AG20443 (cell line): ENCODE measurements at regions not wholly inside any gene's neighbourhood (a gene's known extent, or its start where the extent isn't known, plus 50 kb on each side); places are given as distances from the start of the nearest gene placed in this dataset.
A peak's percentile ranks its signal among the peaks of the same experiment; 100 is the strongest.

Experiments used
- DNase-seq: peaks from one replicate; pipeline ENCODE4 v3.0.0; 2012; ENCODE audit warnings: low spot score, mixed read lengths

DNA sequence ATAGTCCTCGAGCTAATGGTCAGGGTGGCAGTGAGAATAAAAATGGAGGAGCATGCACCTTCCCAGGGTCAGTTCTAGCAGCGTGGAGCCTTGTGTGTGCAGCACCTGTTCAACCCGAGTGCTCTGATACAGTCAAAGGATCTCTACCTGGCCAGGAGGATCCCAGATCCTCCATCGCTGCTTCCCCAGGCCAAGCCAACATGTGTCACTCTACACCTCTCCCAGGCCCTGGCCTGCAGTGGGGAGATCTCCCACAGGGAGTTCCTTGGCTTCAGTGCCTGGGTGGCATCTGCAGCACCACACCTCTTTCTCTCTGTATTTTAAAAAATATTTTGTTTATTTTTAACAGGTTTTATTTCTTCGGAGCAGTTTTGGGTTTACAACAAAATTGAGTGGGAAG, 414.8 kb upstream of the C2CD4B start:
- no peak for DNase-seq

- no peak for DNase-seq
Measured at GRCh38 chr15:62582580-62582979, 417.5 kb upstream of the C2CD4B start.

DNA sequence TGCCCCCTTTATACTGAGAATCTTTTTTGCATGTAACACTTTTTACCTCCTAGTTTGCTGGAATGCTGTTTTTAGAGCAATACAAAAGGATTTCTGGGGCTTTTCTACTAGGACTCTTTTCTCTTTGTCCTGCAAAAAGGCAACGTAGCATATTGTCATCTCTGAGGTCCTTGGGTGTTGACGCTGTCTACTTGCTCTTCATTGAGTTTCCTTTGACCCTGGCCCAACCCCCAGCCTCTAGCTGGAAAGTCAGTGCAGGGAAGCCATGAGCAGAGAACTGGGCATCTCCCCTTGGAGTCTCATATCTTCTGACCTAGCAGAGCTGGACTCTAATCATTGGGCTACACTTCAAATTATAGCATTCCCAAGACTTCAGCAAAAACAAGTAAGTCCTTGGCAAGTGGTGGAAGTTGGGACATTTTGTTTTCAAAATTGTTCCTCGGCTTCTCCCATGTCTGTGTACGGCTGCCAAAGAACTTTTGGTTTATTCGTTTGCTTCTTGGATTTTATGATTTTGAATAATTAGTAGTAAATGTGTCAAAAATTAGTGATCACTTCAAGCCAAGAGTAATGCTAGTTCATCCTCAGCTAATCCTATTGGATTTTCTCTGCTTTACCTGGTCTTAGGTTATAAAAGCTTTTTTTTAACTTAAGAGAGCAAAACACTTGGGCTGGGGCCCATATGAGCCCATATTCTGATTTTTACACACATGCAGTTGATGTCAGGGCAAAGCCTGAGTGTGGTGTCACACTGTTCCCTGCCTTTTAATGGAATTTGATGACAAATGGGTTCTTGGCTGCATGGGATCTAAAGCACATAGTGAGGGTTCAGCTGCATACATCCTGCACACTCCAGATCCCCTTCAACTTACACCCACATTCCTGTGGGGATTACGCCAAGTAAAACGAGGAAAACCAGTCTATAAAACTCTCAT, 419.5 kb upstream of the C2CD4B start:
- DNase-seq: no peak

GRCh38 chr15:62588938-62589670, 424.0 kb upstream of the C2CD4B start:
- DNase-seq: no peak

GRCh38 chr15:62591842-62592838, 427.1 kb upstream of the C2CD4B start:
- peak; percentile 40 for DNase-seq

DNA sequence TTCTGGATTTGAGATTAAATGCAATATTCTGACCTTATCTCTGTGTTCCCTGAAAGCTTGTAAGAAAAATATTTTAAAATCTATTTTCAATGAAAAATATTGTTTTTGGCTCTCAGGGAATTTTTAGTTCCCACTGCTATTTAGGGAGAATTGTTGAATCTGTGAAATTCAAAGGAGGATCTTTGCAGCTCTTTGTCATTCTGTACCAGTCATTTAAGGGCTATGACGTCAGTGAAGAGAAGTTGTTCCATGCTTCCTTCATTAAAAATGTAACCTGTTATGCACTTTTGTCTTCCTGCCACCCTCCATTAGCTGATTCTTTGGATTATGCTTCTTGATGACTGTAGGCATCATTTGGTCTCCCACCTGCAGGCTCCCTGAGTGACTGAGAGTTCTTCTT, 427.8 kb upstream of the C2CD4B start:
- DNase-seq: no peak

GRCh38 chr15:62593681-62594399, 428.8 kb upstream of the C2CD4B start:
- no peak for DNase-seq

GRCh38 chr15:62598217-62598616, 433.1 kb upstream of the C2CD4B start:
- DNase-seq: no peak

DNA sequence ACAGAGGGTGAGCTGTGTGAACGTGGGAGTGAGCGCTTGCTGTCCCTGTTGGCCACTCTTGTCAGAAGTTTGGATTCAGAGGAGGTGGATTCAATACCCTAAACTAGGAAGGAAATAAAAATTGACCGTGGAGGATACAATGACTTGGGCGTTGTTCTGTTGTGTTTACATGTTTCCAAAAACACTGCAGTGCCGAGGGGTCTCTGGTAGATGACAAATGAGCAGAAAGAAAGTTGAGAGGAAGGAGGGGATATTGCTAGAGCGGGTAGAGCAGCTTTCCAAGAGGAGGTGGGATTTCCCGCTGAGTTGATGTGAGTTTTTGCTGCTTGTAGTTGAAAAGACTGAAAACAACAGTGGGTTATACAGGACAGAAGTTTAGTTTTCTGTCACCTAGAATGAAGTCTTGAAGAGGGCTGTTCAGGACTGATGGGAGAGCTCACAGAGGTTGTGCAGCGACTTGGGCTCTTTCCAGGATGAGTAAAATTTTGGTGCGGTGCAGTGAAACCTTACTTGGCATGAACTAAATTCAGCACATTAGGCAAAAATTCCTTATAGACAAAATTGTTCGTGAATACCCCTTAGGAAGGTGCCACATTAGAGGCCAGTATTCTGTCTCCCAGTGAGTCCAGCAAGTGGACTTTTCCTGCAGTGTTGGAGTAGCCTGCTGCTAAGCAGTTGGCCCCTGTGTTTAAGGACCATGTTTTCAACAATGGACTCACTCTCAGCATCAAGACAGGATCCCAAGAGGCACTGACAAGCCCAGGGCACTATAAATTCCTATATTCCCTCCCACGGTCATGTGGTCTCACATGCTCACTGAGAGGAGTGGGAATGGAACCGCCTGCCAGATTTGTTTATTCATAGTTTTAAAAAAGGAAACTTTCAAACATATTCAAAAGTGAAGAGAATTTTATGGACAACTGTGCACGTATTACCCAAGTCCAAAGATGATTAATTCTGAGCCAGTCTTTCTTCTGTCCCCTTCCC, 435.0 kb upstream of the C2CD4B start:
- DNase-seq: no peak

- peak; percentile 25 for DNase-seq
Measured at GRCh38 chr15:62601777-62602545, 436.9 kb upstream of the C2CD4B start.

DNA sequence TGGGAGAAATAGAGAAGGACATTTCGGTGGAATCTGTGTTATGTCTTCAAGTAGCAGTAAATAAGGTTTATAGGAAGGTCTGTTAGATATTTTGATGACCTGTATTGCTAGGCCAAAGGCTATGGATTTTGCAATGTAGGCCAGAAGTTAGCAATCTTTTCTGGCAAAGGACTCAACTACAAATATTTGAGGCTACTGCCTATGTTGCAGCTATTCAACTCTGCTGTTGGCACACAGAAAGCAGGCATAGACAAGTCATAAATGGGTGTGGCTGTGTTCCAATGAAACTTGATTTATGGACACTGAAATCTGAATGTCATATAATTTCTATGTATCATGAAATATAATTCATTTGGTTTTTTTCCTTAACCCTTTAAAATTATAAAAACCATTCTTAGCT, 438.7 kb upstream of the C2CD4B start:
- peak; percentile 65 for DNase-seq

DNA sequence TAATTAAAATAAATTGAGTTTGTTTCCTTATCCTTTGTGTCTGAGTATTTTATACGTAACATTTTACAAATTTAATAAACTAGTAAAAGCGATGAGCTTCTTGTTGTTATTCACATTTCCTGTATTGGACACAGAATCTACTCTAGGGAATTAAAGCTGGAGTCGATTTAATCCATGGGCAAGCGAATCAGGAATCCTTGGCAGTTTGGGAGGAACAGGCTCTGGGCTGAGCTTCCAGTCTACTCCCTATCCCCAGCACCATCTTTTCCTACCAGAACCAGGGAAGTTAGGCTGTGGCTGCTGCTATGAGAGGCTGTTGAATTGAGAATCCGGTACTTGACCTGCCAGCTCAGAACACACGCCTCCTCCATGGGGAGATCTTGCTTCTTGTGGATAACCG, 437.3 kb upstream of the TPM1 start:
- DNase-seq: no peak

DNA sequence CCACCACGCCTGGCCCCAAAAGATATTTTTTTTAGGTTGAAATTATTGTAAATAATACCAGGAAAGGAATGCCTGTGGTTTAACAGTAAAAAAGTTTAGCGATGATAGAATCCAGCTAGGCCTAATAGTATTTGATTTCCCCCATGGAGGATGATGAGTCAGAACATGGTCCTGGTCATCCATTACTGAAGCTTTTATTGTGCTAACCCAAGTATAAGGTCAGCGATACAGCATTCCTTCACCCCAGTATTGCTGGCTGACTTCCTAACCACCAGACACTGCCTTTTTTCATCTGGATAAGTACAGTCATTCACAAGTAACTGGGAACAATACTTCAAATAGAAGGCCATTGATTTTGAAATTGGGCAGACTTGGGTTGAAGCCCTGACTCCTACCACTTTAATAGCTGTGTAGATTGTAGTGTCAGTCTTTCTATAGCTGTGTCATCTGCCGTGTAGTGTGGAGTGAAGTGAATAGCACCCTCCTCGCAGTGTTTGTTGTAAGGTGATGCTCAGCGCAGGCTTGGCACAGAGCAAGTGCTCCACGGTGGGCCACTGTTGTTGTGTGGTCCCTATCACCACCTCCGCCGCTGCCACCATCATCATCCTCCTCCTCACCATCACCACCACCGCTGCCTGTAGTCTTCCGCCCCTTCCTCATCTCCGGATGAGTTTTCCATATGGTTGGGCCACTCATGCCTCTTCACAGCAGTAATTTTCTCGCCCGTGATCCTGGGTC, 436.0 kb upstream of the TPM1 start:
- DNase-seq: peak; percentile 92

DNA sequence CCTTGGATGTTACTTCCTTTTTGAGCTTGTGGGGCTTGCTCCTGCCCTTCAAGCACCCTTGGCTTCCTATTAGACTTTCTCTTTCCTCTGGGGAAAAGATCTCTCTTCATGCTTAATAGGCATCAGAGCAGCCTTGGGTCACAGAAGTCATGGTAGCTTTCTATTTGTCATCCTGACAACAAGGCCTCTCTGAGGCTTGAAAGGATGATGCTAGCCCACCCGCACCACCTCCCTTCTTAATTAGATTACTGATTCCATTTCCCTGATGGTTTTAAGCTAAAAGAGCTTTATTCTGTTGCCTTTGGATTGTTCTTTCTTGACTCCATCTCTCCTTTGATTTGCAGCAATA, 435.5 kb upstream of the TPM1 start:
- no peak for DNase-seq

DNA sequence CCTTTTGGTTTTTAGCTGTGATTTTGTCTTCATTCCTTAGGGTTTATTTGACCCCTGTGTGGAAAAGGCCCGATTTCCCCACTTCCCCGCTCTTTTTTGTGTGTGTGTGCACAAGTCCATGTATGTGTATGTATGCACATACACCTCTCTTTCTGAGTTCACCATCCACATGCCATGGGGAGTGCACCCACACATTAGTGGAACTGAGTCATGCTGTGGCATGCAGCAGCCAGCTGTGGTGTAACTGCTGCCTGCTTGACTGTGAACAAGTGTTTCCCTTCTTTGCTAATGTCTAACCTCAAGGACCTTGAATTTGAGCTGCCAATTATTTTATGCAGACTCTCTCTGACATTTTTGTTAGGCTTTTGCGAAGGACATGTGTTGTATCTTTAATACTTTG, 434.9 kb upstream of the TPM1 start:
- DNase-seq: peak; percentile 38

DNA sequence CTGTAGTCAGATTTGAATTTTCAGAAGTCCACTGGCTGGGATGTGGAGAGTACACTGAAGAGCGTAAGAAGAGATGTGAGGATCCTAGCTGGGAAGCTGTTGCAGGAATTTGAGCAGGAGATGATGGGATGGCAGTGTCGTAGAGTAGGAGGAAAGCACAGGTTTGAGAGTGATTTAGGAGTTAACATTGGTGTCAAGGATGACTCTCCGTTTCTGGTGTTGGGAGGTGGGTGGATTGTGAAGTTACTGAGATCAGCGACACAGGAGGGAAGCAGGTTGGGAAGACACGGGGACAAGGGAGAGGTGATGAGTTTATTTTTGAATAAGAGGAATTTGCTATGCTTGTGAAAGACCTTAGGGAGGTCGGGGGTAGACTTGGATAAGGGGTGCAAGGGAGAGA, 434.2 kb upstream of the TPM1 start:
- no peak for DNase-seq

GRCh38 chr15:62610265-62610869, 432.2 kb upstream of the TPM1 start:
- DNase-seq: no peak

- no peak for DNase-seq
Measured at GRCh38 chr15:62611002-62611401, 431.5 kb upstream of the TPM1 start.
